Tibial artery (tissue), 4 donors: ENCODE measurements at regions not wholly inside any gene's neighbourhood (a gene's known extent, or its start where the extent isn't known, plus 50 kb on each side); places are given as distances from the start of the nearest gene placed in this dataset.

Experiments used
- DNase-seq, 2 donors: peaks; one replicate each; pipeline ENCODE4 v3.0.0-alpha.2; 2019
- H3K27ac ChIP-seq, 2 donors: fragments of 200-600 bp; sonication (generic) in 1 of 2; 1 replicate in 1 of 2; 2 replicates in 1 of 2; pipeline ENCODE4 v1.5.1; 2018 to 2019; ENCODE audit warnings: mild to moderate bottlenecking in 1 of 2
- H3K27me3 ChIP-seq, 2 donors: fragments of 200-600 bp; sonication (generic) in 1 of 2; one replicate each; pipeline versions ENCODE4 v1.5.1 to v1.6.0; 2016 to 2019
- H3K36me3 ChIP-seq, 3 donors: fragments of 200-600 bp; sonication (generic) in 2 of 3; one replicate each; pipeline ENCODE4 v1.5.1; 2016 to 2019; ENCODE audit warnings: mild to moderate bottlenecking in 2 of 3
- H3K4me1 ChIP-seq, 4 donors: fragments of 200-600 bp; sonication (generic) in 2 of 4; 1 replicate in 3 of 4; 2 replicates in 1 of 4; pipeline ENCODE4 v1.5.1; 2016 to 2019
- H3K4me3 ChIP-seq, 2 donors: fragments of 200-600 bp; sonication (generic) in 1 of 2; 1 replicate in 1 of 2; 2 replicates in 1 of 2; pipeline ENCODE4 v1.5.1; 2018 to 2019; ENCODE audit warnings: mild to moderate bottlenecking in 2 of 2
- H3K9me3 ChIP-seq, 3 donors: fragments of 200-600 bp; sonication (generic) in 1 of 3; one replicate each; pipeline ENCODE4 v1.5.1; 2016 to 2019
- intact Hi-C: fragments of 100-400 bp; cut with DNase I; formaldehyde crosslinking; loops from one replicate; pipeline ENCODE4 v1.15.0; 2023; ENCODE audit warnings: low total_unique reads
- TF ChIP-seq, protein P1 (sequence below), 2 experiments: fragments of 200-600 bp in 1 of 2; fragments of 450-650 bp in 1 of 2; IDR thresholded peaks; one replicate each; pipeline ENCODE4 v1.5.1; 2017 to 2019; ENCODE audit warnings: antibody characterized with exemption in 2 of 2, mild to moderate bottlenecking in 1 of 2, moderate library complexity in 1 of 2

DNA sequence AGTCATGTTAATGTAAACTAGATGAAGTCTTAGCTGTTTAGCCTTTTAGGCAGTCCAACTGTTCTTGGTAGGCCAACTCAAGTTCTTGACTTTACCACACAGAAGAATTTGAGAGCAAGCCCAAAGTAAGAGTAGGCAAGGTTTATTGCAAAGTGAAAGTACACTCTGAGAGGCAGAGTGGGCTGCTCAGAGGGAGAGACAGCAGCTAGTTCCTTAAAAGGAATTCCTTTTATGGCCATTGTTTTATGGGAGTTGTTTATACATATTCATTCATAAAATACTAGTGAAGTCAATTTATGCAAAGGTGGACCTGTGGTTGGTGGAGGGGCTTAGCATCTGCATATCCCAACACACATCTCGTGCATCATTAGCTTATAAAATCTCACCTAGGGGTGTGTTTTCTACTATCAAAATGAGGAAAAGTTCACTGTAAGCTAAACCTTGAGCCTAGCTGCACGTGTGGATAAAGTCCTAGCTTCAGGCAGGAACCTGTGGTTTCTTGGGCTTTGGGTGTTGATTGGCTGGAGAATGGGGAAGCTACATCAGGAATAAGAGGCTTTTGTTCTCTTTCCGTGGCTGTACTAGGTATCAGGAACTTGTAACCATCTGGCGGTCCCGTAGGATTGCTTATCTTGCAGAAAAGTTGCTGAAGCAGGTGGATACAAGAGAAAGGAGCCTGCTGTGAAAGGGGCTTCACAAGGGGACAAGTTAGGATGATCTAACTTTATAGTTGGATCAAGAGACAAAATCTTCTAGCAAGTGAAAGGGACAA is 110.4 kb upstream of the GULP1 start:
- H3K27ac ChIP-seq, result no peak overlapping the region
- no peak for DNase-seq
- no peak overlapping the region for H3K4me3 ChIP-seq
- H3K27me3 ChIP-seq, result no peaks in the 10 kb centered on the region
- intact Hi-C loops, result no loop called here
- no peaks in the 10 kb centered on the region for H3K9me3 ChIP-seq
- TF ChIP-seq, protein P1, sequence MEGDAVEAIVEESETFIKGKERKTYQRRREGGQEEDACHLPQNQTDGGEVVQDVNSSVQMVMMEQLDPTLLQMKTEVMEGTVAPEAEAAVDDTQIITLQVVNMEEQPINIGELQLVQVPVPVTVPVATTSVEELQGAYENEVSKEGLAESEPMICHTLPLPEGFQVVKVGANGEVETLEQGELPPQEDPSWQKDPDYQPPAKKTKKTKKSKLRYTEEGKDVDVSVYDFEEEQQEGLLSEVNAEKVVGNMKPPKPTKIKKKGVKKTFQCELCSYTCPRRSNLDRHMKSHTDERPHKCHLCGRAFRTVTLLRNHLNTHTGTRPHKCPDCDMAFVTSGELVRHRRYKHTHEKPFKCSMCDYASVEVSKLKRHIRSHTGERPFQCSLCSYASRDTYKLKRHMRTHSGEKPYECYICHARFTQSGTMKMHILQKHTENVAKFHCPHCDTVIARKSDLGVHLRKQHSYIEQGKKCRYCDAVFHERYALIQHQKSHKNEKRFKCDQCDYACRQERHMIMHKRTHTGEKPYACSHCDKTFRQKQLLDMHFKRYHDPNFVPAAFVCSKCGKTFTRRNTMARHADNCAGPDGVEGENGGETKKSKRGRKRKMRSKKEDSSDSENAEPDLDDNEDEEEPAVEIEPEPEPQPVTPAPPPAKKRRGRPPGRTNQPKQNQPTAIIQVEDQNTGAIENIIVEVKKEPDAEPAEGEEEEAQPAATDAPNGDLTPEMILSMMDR (IDR thresholded peaks at IDR 0.05), result no peak
- H3K36me3 ChIP-seq, result no peaks in the 10 kb centered on the region
- peaks cover 0 to 10% (median 1%) of the 10 kb centered on the region in 4 donors for H3K4me1 ChIP-seq

DNA sequence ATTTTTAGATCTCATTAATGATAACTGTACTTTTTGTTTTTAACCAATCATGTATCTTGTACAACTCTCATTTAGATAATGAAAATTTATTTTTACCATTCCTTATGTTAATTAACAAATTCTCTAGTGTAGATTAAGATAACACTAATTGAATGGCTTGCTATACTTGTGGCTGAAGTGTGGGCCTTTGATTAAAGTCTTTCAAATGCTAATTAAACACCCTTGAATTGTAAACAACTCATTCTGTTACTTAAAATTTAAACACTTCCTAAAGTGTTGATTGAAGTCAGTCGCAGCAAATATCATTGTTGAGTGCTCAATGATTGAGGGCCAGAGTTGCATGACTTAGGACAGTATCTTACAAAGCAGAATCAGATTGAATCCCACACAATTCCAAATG is 109.8 kb upstream of the GULP1 start:
- H3K27ac ChIP-seq, result no peak overlapping the region
- TF ChIP-seq, protein P1 (IDR thresholded peaks at IDR 0.05), result no peak
- DNase-seq, result no peak
- peaks cover 0 to 8% (median 1%) of the 10 kb centered on the region in 4 donors for H3K4me1 ChIP-seq
- H3K9me3 ChIP-seq, result no peaks in the 10 kb centered on the region
- H3K27me3 ChIP-seq, result no peaks in the 10 kb centered on the region
- intact Hi-C loops, result no loop called here
- no peaks in the 10 kb centered on the region for H3K36me3 ChIP-seq
- no peak overlapping the region for H3K4me3 ChIP-seq

GRCh38 chr2:188187726-188188125 is 103.9 kb upstream of the GULP1 start:
- Histone ChIP-seq H3K4me3 (no peak overlapping the region), H3K9me3 (no peaks in the 10 kb centered on the region), H3K27ac (no peak overlapping the region), H3K4me1 (no peaks in the 10 kb centered on the region), H3K27me3 (no peaks in the 10 kb centered on the region), H3K36me3 (no peaks in the 10 kb centered on the region)
- TF ChIP-seq, protein P1 (IDR thresholded peaks at IDR 0.05), result no peak
- no peak for DNase-seq
- intact Hi-C loops, result no loop called here

- Histone ChIP-seq H3K36me3 (no peaks in the 10 kb centered on the region), H3K27ac (no peak overlapping the region), H3K27me3 (no peaks in the 10 kb centered on the region), H3K4me1 (no peaks in the 10 kb centered on the region), H3K9me3 (no peaks in the 10 kb centered on the region), H3K4me3 (no peak overlapping the region)
- intact Hi-C loops, result no loop called here
- TF ChIP-seq, protein P1 (IDR thresholded peaks at IDR 0.05), result no peak
- DNase-seq, result no peak
These were observed 102.3 kb upstream of the GULP1 start for GRCh38 chr2:188189356-188189755.

DNA sequence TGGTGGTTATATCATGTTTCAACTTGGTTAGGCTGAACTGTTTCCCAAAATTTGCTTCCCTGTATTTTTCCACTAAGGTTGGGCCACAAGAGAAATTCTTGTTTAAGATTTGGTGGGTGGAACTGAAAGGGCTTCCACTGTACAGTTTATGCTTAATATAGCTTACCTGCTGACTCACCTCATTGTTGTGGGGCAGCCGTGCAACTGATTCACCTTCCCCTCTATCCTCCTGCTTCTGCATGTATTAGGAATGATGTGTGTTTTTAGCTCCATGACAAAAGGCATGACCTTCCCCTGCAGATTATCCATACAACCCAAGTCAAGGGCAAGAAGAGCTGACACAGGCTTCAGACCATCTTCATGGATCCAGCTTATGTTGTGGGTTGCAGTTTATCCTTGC is 98.4 kb upstream of the GULP1 start:
- no peaks in the 10 kb centered on the region for H3K36me3 ChIP-seq
- H3K27ac ChIP-seq, result no peak overlapping the region
- TF ChIP-seq, protein P1 (IDR thresholded peaks at IDR 0.05), result no peak
- H3K27me3 ChIP-seq, result no peaks in the 10 kb centered on the region
- peaks cover 0 to 13% (median 0%) of the 10 kb centered on the region in 4 donors for H3K4me1 ChIP-seq
- no peak for DNase-seq
- intact Hi-C loops, result no loop called here
- H3K4me3 ChIP-seq, result no peak overlapping the region
- no peaks in the 10 kb centered on the region for H3K9me3 ChIP-seq
